GM19452 (cell line): ENCODE measurements at regions not wholly inside any gene's neighbourhood (a gene's known extent, or its start where the extent isn't known, plus 50 kb on each side); places are given as distances from the start of the nearest gene placed in this dataset.
"Not testable (repeated sequence)": the region's sequence is repeated elsewhere in the genome, so short reads cannot be mapped to it uniquely, and the experiment has no call there.

ENCODE experiments used
- ATAC-seq: cut with Tn5 transposase; IDR thresholded peaks from one replicate; pipeline ENCODE4 v1.9.1; 2021; ENCODE audit not compliant: unreplicated experiment

DNA sequence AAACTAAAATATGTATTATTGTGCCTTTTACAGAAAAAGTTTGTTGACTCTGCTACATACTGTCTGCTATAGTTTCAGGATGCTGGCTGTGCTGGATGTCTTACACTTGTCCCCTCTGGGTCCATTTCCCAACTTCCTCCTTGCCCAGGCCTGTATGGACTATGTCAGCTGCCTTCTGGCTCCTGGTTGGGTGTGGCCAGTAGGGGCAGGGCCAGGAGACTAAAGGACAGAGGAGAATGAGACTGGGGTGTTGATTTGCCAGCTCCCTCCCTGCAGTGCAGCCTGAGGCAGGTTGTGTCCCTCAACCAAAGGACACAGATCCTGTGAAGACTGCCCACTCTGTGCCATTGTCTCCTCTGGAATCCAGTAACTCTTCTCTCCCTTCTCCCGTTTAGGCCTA is 90.6 kb upstream of the UBE2E2 start:
- no peak for ATAC-seq

DNA sequence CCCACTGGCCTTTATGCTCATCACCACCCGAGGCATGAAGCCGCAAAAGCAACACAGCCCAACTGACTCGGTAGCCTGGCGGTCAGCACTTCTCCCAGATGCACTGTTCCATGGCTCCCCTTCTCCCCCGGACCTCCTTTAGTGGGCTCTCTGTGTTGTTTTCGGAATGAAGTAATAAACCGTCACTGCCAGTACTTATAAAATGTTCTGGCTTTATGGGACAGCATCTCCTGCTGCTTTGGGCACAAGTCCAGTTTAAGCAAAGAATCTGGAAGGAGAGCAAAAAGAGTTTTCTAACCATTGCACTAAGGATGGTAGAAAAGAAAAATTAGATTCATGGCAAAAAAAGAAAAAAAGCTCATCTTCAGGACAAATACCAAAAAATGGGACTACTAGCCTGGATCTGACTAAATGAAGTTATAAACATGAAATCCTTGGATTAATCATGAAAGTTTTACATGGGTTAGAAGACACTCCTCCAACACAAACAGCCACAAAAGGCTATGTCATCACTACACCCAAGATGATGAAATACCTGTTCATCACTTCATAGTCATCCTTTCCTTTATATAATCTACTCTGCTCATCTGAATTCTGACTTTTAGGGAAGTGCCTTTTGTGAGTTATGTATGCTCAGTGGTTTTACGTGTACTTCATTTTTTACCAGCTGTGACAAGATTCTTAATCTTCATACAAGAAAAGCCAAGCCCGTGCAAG is 89.5 kb upstream of the UBE2E2 start:
- no peak for ATAC-seq

DNA sequence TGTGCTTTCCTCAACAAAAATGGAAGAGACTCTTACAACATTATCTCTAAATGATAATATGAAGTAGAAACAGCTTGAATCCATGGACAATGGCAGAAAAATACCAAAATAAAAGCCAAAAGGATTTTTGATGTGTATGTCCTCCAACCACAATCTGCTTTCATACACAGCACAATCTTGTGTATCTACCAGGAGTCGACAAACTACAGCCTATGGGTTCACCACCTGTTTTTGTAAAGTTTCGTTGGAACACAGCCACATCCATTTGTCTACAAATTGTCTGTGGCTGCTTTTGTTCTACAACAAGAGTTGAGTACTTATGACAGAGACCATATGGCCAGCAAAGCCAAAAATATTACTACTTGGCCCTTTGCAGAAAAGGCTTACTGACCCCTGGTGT is 88.7 kb upstream of the UBE2E2 start:
- no peak for ATAC-seq

DNA sequence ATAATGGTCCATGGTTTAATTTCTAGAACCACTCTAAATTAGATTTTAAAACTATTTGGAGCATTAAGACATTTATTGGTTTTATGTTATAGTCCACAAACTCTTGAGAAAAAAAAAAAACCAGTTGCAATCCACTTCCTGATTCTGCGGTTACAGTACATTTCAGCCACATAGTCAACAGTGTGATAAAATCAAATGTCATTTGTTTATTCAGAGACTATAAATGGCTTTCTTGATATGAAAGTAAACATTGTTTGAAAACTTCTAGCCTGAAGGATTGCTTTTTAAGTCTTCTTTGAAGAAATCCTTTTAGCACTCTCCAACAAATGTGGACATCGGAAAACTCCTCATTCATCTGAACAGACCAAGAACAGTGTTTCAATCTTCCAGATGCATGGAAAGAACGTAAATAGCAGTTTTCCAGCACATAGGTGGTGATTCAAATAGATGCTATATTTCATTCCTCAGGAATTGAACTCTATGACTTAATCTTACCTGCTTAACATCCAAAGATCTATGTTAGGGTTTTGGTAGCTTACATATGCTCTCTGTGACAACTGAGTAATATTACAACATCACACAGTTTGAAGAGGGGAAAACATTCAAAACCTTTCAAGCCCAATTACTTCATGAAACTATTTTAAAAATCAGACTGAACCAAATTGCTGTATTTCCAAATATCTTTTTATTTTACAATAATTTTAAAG is 87.8 kb upstream of the UBE2E2 start:
- no peak for ATAC-seq

DNA sequence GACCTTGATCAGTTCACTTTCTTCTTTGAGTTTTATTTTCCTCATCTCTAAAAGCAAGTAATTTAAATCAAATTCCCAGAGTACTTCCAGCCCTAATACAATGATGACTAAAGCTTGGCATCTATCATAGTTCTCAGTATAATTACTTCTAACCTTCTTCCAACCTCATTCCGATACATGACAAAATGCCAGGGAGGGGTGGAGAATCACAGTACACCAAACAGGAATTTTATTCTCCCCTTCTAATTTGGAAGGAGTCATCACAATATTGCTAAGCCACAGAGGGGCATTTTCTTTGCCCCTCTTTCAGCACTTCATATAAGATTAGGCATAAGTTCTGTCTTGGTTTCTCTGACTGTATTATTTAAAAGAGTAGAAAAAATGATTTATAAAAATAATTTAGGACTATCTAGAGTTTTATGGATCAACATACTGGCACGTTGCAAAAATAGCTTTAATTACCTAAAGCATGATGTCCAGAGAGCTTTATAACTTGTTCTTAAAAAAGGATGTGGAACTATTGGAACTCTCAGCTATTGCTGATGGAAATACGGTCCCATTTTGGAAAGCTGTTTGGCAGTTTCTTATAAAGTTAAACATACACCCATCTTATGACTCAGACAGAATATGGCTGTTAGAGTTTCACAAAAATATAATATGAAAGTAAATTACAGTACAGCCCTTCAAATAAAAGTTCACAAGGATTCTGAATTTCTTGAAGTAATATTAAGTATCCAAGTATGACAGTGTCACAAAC is 86.9 kb upstream of the UBE2E2 start:
- no peak for ATAC-seq

DNA sequence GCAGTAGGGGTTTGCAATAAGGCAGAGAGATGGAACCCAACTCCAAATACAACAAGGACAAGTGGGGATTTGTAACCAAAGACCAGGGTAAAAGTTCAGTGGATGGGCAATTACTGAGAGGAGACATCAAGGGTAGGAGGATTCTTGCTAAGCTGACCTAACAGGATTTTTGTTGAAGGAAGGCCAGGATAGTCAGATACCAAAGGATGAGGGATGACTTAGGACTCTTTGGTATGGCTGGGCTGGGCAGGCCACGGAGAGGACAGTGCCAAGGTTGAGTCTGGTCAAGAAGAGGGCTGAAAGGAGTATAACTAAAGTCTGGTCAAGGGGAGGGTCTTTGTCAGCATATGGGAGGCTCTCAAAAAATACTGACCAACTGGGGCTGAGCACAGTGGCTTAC is 85.3 kb upstream of the UBE2E2 start:
- ATAC-seq, result no peak

DNA sequence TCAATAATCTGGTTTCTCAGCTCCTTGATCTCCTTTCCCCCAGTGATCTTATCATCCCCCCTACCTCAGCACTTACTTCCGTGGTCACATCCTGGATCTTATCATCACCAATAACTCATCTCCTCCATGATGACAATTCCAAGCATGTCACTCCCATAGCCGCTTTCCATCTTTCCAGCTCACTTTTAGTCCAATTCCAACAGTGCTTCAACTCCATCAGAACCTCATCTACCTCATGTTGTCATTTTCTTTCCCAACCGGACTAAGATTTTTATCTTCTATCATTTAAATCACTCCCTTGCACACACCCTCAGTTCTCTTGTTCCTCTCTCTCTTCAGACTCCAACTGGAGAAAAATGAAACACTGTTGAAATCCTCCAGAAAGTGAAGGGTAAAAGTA is 75.9 kb upstream of the UBE2E2 start:
- no peak for ATAC-seq

DNA sequence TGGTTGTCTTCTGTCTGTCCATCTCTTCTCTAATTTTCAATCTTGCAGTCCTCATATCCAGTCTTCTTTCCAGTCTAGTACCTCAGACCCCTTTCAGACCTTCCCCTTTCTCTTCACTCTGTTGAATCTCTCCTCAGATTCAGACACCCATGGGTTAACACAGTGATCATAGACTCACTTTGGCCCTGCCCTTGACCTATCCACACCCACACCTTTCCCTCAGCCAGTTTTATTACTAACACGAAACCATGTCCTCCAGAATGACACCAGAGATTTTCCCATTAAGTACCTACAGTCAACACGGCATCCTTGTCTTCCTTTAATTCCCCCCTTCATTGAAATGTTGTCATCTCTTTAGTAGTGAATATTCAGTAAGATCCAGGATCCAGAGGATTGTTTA is 74.5 kb upstream of the UBE2E2 start:
- no peak for ATAC-seq

DNA sequence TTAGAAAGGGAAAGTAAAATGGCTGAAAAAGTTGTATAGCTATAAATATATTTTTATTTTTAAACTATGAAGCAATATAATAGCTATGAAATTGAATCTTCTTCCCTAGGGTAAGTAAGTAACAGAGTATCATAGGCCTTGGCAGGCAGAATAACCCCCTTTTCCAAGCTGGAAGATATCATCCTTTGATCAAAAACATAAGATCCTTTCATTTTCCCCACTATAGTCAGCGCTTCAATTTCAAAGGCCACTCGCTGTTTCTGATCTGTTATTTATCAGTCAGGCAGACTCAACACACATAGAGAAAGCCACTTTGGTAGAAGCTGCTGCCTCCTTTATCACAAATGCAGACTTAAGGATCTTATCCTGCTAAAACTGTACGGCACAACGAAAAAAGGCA is 74.0 kb upstream of the UBE2E2 start:
- no peak for ATAC-seq

DNA sequence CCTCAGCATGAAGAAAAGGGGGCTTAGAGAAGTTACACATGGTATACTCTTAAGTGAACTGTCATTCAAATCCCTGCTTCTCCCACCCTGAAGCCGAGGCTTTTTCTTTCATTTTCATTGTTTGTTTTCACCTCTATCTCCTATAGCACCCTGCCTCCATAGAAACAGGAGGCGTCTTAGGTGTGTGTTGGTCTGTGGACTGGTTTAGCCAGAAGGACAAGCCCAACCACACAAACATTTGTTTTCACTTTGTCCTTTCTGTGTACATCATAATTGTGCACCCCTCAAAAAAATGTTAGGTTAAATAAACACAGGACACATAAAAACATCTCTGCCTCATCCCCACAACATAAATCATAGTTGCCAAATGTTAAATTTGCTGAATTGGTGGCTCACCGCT is 73.3 kb upstream of the UBE2E2 start:
- no peak for ATAC-seq

DNA sequence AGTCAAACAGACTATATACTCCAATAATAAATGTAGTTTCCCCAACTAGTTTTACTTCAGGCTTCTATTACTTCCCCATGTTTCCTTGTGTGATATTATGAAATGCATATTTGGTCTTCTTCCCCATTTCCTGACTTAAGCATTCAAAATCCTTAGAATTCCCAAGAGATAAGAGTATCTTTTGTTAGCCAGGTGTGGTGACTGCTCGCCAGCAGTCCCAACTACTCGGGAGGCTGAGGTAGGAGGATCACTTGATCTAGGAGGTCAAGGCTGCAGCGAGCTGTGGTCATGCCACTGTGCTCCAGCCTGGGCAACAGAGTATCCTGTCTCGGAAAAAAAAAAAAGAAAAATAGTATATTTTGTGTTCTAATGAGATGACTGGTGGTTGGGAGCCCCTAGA is 72.7 kb upstream of the UBE2E2 start:
- no peak for ATAC-seq

DNA sequence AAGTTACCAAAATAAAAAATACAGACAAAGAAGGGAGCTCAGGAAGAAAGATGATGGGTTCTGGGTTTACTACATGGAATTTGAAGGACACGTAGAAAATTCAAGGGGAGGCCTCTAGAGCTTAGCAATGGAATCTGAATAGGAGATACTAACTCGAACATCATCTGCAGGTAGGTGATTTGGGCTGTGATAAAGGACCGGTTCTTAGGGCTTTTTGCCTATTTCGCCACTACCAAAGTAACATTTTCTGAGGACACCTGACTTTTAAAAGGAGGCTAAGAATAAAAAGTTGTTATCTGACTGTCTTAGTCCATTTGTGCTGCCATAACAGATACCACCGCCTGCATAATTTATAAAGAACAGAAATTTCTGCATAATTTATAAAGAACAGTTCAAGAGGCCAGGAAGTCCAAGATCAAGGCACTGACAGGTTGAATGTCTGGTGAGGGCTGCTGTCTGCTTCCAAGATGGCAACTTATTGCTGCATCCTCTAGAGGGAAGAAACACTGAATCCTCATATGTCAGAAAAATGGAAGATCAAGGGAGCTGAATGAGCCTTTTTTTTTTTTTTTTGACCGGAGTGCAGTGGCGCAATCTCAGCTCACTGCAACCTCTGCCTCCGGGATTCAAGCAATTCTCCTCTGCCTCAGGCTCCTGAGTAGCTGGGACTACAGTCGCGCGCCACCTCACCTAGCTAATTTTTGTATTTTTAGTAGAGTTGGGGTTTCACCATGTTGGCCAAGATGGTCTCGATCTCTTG is 67.9 kb upstream of the UBE2E2 start:
- no peak for ATAC-seq

DNA sequence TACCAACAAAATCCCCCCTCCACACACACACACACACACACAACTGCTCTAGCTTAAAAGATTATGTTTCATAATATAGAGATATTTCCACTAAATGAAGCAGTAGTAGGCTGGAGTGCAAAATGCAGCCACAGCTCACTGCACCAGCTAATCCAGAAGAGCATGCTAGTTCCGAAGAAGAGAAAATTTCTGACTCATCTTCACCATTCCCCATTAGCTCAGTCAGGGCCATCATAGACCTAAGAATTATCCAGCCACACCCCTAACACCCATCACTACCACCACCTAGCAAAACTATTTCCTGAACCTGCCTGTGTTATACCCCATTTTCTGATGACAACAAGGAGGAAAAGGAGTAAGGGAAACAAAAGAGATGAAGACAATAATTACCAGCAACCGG is 67.1 kb upstream of the UBE2E2 start:
- no peak for ATAC-seq

DNA sequence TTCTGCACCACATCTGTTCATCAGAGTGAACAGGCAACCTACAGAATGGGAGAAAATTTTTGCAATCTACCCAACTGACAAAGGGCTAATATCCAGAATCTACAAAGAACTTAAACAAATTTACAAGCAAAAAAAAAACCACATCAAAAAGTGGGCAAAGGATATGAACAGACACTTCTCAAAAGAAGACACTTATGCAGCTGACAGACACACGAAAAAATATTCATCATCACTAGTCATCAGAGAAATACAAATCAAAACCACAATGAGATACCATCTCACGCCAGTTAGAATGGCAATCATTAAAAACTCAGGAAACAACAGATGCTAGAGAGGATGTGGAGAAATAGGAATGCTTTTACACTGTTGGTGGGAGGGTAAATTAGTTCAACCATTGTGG is 59.1 kb upstream of the UBE2E2 start:
- ATAC-seq, result not testable (repeated sequence)

DNA sequence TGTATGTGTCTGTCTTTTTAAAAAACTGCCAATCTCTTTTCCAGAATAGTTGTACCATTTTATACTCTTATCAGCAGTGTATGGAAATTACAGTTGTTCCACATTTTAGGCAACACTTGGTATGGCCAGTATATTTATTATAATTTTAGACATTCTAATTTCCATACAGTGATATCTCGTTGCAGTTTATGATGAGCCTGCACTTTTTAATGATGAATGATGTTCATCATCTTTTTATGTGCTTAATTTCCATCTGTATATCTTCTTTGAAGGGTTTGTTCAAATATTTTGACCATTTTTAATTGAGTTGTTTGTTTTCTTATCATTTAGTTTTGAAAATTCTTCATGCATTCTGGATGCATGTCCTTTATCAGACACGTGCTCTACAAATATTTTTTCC is 57.0 kb upstream of the UBE2E2 start:
- ATAC-seq, result no peak

DNA sequence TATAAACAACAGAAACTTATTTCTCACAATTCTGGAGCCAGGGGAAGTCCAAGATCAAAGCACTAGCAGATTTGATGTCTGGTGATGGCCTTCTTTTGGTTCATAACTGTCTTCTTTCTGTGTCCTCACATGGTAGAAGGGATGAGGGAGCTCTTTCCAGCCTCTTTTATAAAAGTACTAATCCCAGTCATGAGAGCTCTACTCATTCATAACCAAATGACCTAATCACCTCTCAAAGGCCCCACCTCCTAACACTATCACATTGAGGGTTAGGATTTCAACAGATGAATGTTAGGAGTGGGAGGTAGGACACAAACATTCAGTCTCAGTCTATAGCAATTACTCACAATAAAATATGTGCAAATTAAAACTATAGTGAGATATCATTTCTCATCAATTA is 50.1 kb upstream of the UBE2E2 start:
- ATAC-seq, result no peak
